Endodermal cell (in vitro differentiated cells): ENCODE measurements at regions not wholly inside any gene's neighbourhood (a gene's known extent, or its start where the extent isn't known, plus 50 kb on each side); places are given as distances from the start of the nearest gene placed in this dataset.

ENCODE experiments used
- DNase-seq: peaks from one replicate; pipeline ENCODE4 v3.0.0-alpha.2; 2017
- H3K27ac ChIP-seq: 2 replicates; pipeline ENCODE4 v1.5.1; 2013; ENCODE audit warnings: mild to moderate bottlenecking, low read depth, low read length, moderate library complexity
- H3K27me3 ChIP-seq: 2 replicates; pipeline ENCODE4 v1.6.1; 2013; ENCODE audit warnings: mild to moderate bottlenecking, low read length, moderate library complexity; ENCODE audit not compliant: insufficient read depth, control insufficient read depth, poor library complexity, severe bottlenecking
- H3K36me3 ChIP-seq: 2 replicates; pipeline ENCODE4 v1.7.0; 2013; ENCODE audit warnings: mild to moderate bottlenecking, low read length, moderate library complexity; ENCODE audit not compliant: control insufficient read depth, insufficient read depth
- H3K4me1 ChIP-seq: one replicate; pipeline ENCODE4 v1.7.0; 2013; ENCODE audit warnings: low read length; ENCODE audit not compliant: control insufficient read depth, insufficient read depth
- H3K4me3 ChIP-seq: 2 replicates; pipeline ENCODE4 v1.5.1; 2013; ENCODE audit warnings: mild to moderate bottlenecking, low read length, moderate library complexity
- H3K9ac ChIP-seq: 2 replicates; pipeline ENCODE4 v1.6.1; 2013; ENCODE audit warnings: mild to moderate bottlenecking, low read length, moderate library complexity; ENCODE audit not compliant: poor library complexity, severe bottlenecking; ENCODE audit errors: extremely low read depth
- H3K9me3 ChIP-seq: 2 replicates; pipeline ENCODE4 v1.6.1; 2013; ENCODE audit warnings: mild to moderate bottlenecking, low read length, moderate library complexity; ENCODE audit not compliant: control insufficient read depth
- H3K27ac Mint-ChIP-seq: 2 replicates; pipeline ENCODE4 v1.8.0; 2020; ENCODE audit warnings: mixed read lengths
- H3K27me3 Mint-ChIP-seq: 2 replicates; pipeline ENCODE4 v1.8.0; 2021; ENCODE audit warnings: mild to moderate bottlenecking, mixed read lengths; ENCODE audit not compliant: insufficient read depth
- H3K36me3 Mint-ChIP-seq: 2 replicates; pipeline ENCODE4 v1.8.0; 2020; ENCODE audit warnings: low read depth, mixed read lengths
- H3K4me1 Mint-ChIP-seq: 2 replicates; pipeline ENCODE4 v1.8.0; 2020; ENCODE audit warnings: mixed read lengths
- H3K4me3 Mint-ChIP-seq: 2 replicates; pipeline ENCODE4 v1.8.0; 2020; ENCODE audit warnings: mild to moderate bottlenecking, moderate library complexity, mixed read lengths
- H3K9me3 Mint-ChIP-seq: 2 replicates; pipeline ENCODE4 v1.8.0; 2020; ENCODE audit warnings: mild to moderate bottlenecking, mixed read lengths
- CTCF ChIP-seq: fragments of 200-600 bp; sonication (generic); conservative IDR thresholded peaks from 2 replicates; pipeline ENCODE4 v1.5.0; 2021; ENCODE audit warnings: antibody characterized with exemption, mild to moderate bottlenecking
- WGBS, 2 experiments: methylation state at CpG; one replicate each; pipeline versions ENCODE4 v1.1.5 to v1.1.7; 2013; ENCODE audit warnings: missing lambda C conversion rate in 2 of 2, mixed read lengths in 1 of 2; ENCODE audit not compliant: insufficient coverage in 1 of 2, insufficient read length in 1 of 2; 5-methylcytosine and 5-hydroxymethylcytosine counted together

- Histone ChIP-seq H3K27me3 (no peaks in the 10 kb centered on the region), H3K9me3 (peaks cover 3% of the 10 kb centered on the region), H3K4me1 (peaks cover 17% of the 10 kb centered on the region), H3K27ac (no peak overlapping the region), H3K9ac (no peak overlapping the region), H3K36me3 (no peaks in the 10 kb centered on the region), H3K4me3 (no peak overlapping the region)
- Mint-ChIP-seq H3K27ac (no peak overlapping the region), H3K36me3 (no peaks in the 10 kb centered on the region), H3K4me1 (peaks cover 24% of the 10 kb centered on the region), H3K4me3 (no peak overlapping the region), H3K27me3 (peaks cover 4% of the 10 kb centered on the region), H3K9me3 (peaks cover 6% of the 10 kb centered on the region)
- no peak for DNase-seq
- no peak for TF ChIP-seq CTCF
Measured at GRCh38 chr9:99441829-99442228, 219.7 kb downstream of the SEC61B start.

GRCh38 chr9:99445371-99445891 lies 223.3 kb downstream of the SEC61B start:
- Histone ChIP-seq H3K4me3 (no peak overlapping the region), H3K36me3 (no peaks in the 10 kb centered on the region), H3K27ac (no peak overlapping the region), H3K27me3 (no peaks in the 10 kb centered on the region), H3K9ac (no peak overlapping the region), H3K9me3 (peaks cover 3% of the 10 kb centered on the region), H3K4me1 (peaks cover 6% of the 10 kb centered on the region)
- H3K27me3 Mint-ChIP-seq, result peaks cover 4% of the 10 kb centered on the region
- DNase-seq, result no peak
- H3K4me1 Mint-ChIP-seq, result peaks cover 12% of the 10 kb centered on the region
- H3K36me3 Mint-ChIP-seq, result no peaks in the 10 kb centered on the region
- WGBS, 2 experiments, result 94% methylated on average over 3 to 4 of the region's 4 CpGs
- no peak for TF ChIP-seq CTCF
- H3K4me3 Mint-ChIP-seq, result no peak overlapping the region
- H3K9me3 Mint-ChIP-seq, result peaks cover 6% of the 10 kb centered on the region
- H3K27ac Mint-ChIP-seq, result no peak overlapping the region

- no peak for TF ChIP-seq CTCF
- H3K27ac ChIP-seq, result no peak overlapping the region
- 79 to 96% methylated on average over 4 of the region's 4 CpGs for WGBS, 2 experiments
- H3K27ac Mint-ChIP-seq, result no peak overlapping the region
- no peaks in the 10 kb centered on the region for H3K27me3 ChIP-seq
- peaks cover 14% of the 10 kb centered on the region for H3K4me1 Mint-ChIP-seq
- H3K36me3 Mint-ChIP-seq, result no peaks in the 10 kb centered on the region
- no peaks in the 10 kb centered on the region for H3K36me3 ChIP-seq
- H3K9ac ChIP-seq, result no peak overlapping the region
- DNase-seq, result no peak
- H3K9me3 ChIP-seq, result peaks cover 3% of the 10 kb centered on the region
- no peak overlapping the region for H3K4me3 Mint-ChIP-seq
- H3K27me3 Mint-ChIP-seq, result peaks cover 4% of the 10 kb centered on the region
- no peak overlapping the region for H3K4me3 ChIP-seq
- peaks cover 6% of the 10 kb centered on the region for H3K9me3 Mint-ChIP-seq
- H3K4me1 ChIP-seq, result peaks cover 6% of the 10 kb centered on the region
Measured at GRCh38 chr9:99445920-99446319, 223.8 kb downstream of the SEC61B start.
